Pons (tissue), 1 donor: ENCODE measurements at regions not wholly inside any gene's neighbourhood (a gene's known extent, or its start where the extent isn't known, plus 50 kb on each side); places are given as distances from the start of the nearest gene placed in this dataset.

Experiments used
- DNase-seq: peaks from one replicate; pipeline ENCODE4 v3.0.0-alpha.2; 2016; ENCODE audit warnings: low spot score

DNA sequence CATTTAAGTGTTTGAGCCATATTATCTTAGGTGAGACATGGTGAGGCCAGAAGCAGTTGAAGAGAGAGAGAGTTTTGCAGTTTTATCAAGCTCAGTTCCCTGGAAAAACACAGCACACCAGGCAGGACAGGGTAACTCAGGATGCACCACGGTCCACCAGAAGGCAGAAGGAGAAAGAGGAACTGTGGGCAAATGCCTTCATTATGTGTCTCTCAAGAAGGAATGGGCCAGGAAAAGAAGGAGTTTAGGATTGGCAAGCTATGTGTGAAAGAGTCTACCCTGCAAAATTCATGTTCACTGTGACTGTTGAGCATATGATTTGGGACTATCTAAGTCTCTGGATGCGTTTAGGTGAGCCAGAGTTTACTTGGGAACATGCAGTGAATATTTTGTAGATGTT is 934.5 kb upstream of the MIR17HG start:
- no peak for DNase-seq

DNA sequence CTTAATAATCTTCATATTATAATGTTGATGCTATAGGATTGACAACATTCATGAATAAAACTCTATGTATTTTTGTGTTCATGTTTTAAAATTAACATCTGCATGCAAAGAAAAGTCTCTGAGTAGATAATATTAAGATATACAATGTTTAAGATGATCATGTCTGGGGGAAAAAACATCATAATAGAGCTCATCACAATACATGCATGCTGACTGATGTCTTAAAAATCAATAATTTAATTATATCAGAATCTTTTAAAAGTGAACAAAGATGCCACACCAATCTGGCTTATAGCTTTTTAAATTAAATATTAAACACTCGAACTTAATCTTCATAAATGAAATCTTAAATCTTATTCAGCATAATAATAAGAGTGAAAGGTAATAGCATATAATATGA is 933.9 kb upstream of the MIR17HG start:
- no peak for DNase-seq

DNA sequence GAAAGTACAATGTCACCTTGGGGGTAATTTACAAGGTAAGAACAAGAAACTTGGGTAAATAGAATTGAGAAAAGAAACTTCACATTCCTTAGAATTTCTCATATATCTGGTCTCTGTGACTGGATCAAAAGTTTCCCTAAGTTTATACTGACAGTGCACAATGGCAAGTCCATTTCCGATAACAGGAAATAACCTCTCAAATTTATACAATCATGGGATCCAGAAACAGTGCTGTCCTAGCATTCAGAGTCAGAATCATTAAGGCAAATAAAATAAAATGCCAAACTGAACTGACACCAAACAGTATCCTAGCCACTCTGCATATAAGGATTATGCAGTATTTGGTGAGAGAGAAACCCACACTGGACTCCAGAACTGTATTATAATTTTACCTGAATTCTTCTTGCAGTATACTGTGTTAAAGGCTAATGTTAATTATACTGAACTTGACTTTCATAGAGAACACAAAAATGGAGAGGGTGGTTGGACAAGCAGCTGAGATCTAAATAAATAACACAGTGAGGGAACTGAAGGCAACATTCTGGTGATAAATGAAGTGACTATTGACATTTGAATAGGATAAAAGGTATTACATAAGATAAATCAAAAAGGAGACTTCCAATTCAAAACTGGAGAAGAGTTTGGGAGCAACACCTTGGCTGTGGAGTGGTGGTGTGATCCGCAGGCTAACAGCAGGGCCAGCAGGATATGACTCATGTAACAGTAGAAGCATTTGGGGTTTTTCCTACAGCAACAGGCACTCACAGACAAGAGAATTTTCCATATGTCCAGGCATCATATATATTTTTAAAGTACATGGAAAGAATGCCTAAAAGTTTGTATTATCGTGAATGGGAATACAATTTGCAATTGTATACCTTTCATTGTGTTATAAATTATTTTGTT is 932.5 kb upstream of the MIR17HG start:
- no peak for DNase-seq

DNA sequence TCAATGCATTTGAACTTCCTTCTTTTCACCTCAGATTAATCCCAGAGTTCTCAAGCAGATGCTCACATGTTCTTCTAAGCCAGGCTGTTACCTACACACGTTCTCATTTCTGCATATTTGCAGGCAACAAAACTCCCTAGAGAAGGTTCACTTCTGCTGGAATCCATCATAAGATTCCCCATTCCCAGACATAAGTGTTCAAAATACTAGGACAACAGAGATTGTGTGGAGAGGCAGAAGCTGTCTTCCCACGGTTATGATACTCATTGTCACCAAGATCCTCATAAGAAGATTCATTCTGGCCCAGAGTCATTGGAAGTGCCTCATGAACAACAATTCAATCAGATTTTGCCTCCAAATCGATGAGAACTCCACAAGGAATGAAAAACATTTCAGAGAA is 931.6 kb upstream of the MIR17HG start:
- DNase-seq: no peak

DNA sequence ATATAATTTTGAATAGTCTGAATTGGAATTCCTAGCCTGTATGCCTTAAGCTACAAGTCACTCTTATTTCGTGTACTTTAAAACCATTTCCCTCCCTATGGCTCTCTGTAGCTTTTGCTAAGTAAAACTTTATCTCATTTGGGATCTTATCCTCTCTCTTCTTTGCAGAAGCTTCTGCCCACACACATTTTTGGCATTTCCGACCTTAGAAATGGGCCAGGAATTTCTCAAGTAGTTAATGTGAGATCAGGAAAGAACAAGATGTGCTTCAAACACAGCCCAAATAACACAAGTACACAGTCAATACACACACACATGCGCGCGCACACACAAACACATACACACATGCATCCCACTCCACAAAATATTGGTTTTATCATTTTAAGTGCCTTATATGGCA is 931.0 kb upstream of the MIR17HG start:
- no peak for DNase-seq

DNA sequence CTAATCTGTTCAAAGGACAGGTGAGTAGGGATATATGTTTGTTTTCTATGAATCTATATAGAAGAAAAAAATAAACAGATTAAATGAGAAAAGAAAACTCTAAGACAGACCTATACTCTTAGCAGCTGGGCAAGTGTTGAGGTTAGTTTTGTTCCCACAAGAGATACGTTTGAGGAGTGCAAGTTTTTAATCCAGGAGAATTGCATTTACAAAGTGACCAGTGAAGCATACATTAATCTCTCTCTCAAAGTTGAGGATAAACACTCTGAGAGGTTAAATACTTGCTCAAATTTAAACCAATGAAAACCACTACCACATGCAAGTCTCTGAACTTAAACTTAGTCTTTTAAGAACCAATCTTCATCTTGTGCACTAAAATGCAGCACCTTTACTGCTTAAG is 930.5 kb upstream of the MIR17HG start:
- DNase-seq: no peak

DNA sequence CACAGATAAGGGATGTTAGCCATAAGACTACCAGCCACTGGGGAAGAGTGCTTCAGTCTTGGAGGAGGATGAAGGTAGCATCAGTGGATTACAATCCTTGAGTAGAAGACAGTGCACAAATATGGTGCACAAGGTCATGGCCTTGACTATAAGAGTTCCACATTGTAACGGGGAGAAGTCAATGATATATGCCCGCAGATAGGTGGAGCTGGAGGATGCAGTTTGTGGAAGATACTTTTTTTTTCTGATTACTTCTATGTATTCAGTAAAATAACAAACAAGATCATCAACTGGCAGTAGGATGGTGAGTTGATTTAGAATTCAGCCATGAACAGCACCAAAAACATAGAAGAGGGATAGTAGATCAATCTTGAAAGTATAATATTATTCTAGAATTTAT is 926.8 kb upstream of the MIR17HG start:
- no peak for DNase-seq

DNA sequence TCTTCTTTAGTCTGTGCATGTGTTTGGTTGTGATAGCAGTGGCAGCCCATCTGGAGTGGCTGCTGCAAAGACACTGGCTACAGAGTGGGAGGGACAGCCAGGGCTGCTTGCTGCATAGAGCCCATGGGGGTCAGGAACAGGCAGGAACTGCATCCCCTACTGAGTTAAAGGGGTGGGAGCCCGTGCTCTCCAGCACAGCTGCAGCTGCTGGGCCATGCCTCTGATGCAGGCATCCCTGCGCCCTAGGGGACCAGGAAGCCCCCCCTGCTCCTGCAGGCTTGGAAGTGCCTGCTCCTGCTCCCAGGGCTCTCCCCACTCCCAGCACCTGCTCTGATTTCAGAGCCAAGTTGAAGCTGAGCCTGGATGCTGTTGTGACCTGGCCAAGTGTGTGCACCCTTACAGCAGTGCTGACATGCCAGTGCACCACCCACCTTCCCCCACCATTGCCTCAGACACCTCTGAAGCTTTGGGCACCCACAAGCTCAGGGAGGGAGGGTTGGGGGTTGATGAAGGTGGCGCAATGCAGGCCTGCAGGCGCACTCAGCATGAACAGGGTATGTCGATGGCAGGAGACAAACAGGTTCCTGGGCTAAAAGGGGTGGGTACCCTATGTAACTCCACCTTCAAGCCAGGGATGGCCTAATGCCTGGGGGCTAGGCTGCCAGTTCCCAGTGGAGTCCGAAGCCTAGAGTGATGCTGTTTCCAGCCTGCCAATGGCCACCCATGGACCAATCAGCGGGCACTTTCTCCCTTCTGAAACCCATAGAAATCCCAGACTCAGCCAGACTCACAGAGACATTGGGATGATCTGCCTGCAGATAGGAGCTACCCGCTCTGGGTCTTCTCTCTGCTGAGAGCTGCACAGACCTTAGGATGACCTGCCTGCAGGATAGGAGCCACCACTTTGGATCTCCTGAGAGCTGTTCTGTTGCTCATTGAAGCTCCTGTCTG is 919.9 kb upstream of the MIR17HG start:
- DNase-seq: no peak

DNA sequence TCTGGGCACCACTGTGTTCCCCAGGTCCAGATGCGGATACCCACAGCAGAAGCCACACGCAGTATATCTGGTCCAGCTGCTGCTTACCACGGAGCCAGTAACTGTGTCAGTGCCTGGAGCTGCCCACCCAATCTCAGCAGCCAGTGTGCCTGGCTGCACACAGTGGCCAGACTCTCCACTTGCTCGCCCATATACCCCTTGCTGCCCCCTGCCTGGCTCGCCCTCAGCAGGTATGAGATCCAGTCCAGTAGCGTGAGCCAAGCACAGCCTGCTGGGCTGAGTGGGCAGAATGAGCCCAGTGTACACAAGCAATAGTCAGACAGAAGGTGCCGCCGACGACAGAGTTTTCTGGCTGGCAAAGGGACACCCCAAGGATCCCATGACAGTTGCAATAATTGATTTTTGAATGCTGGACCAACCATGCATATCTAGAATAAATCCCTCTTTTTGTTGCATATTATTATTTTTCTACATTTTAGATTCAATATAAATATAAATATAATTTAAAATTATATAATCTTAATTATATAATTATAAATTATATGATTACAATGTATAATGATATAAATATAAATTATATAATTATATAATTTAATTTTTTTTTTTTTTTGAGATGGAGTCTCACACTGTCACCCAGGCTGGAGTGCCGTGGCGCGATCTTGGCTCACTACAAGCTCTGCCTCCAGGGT is 918.8 kb upstream of the MIR17HG start:
- DNase-seq: no peak

DNA sequence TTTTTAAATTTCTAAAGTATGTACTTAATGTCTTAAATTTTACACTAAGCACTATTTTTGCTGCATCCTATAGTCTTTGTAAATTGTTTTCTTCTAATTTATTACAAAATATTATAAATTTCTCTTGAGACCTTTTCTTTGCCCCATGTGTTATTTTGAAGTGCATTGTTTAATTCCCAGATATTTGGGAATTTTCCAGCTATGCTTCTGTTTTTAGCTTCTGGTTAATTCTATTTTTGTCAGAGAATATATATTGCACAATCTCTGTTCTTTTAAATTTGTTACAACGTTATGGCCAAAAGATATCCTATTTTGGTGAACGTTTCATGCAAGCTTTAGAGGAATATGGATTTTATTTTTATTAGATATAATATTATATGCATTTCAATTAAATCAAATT is 917.4 kb upstream of the MIR17HG start:
- DNase-seq: no peak

DNA sequence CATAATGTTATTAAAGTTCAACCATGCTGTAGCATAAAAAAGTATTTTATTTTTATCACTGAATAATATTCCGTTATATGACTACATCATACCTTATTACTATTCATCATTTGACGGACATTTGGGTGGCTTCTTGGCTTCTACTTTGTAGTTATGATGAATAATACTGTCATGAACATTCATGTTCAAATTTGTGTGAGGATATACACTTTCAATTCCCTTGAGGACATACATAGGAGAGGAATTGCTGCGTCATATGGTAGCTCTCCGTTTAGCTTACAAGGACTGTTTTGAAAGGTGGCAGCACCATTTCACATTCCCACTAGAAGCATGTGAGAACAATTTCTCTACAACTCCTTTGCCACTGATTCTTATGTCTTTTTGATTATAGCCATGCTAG is 910.8 kb upstream of the MIR17HG start:
- no peak for DNase-seq

DNA sequence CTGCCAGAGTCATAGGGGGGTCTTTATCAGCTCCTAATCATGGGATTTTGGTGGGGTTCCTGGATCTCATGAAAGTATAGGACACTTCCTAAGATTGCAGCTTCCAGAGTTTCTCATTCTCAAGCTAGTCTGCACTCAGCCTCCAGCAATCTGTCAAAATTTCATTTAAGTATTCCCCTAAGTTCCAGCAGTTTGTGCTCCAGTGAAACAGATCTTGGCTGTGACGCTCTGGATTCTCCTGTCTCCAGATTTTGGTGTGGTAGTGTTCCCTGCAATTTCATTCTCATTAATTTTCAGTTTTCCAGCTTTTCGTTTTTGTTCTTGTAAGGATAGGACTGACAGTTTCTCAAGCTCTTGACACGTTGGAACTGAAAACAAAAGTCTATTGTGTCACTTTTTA is 908.9 kb upstream of the MIR17HG start:
- no peak for DNase-seq

DNA sequence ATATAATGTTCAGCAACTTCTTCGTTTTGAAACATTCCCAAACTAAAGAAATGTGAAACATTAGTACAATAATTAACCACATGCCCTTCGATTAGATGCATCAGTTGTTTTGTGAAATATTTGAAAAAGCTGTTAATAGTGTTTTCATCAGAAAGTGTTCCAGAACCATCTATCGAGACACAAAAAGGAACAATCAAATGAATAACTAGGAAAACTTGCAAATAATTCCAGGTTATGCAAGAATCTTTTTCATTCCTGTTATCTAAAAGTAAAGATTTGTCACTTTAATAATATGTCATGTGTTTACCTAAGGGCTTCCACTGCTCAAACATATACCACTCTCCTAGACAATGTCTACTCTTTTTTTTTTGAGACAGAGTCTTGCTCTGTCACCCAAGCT is 904.2 kb upstream of the MIR17HG start:
- DNase-seq: no peak

DNA sequence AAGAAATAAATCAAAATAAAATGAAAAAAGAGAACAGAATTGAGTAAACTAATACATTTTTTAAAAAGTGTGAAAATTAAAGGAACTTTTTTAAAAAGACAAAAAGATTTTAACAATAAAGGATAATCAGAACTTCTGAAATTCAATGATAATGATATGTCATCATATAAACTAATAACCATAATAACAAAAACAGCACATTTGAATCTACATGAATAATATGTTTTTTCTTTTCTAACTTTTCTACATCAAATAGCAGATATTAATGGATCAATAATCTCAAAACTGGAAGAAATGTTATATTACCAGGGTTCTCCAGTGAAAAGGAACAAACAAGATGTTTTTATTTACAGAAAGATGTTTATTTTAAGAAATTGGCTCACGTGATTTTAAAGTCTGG is 903.3 kb upstream of the MIR17HG start:
- no peak for DNase-seq

DNA sequence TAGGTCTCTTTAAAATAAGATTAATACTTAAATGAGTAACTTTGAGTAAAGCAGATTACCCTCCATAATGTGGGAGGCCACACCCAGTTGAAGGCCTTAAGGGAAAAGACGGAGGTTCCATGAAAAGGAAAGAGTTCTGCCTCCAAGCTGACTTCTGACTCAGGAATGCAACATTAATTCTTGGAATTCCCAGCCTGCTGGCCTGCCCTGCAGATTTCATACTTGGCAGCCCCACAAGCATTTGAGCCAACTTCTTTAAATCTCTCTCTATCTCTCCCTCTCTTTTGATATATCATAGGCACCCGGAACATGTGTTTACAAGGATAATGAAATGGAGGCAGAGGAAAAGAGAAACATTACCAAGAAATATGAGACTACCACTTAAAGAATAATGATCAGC is 902.3 kb upstream of the MIR17HG start:
- DNase-seq: no peak

DNA sequence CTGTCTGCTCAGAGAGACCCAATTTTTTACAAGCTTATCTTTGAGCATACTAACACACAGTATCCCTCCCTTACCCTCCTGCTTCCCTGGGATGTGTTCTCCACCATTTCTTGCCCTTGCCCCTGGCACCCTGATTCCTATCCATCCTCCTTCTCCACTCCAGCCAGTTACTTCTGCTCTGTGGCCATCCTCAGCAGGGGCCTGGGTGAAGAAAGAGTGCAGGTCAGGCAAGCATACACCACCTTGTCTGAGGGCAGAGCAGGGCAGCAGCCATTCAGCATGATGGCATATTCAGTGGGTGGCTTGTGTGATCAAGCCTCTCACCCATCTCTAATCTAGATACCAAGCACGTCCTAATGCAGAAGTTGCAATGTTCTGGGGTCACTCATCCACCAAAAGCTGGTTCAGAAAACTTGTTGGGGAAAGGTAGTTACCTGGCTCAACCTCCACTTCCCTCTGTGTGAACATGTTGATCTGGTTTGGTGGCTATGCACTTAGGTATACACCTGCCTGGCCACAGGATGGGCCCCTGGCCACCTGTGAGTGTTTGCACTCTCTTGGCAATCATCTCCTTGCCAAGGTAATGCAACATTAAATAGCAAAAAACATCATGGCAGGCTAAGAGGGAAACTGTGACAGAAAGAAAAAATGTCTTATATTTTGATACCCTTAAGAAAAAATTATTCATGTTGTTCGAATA is 900.3 kb upstream of the MIR17HG start:
- no peak for DNase-seq

DNA sequence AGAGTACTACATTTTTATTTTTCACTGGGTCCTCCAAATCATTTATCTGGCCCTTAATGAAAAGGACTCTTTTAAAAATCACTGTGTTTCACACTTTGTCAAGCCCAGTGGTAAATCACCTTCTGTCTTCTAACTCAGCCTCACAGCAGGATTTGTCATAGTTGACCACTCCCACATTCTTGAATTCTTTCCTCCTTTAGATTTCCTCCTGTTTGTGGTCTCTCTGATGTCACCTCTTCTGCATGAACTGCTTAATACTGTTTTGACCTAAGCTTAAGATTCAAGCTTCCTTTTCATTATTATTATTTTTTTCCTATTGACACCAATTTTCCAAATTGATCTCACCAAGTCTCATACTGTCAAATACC is 899.8 kb upstream of the MIR17HG start:
- no peak for DNase-seq

DNA sequence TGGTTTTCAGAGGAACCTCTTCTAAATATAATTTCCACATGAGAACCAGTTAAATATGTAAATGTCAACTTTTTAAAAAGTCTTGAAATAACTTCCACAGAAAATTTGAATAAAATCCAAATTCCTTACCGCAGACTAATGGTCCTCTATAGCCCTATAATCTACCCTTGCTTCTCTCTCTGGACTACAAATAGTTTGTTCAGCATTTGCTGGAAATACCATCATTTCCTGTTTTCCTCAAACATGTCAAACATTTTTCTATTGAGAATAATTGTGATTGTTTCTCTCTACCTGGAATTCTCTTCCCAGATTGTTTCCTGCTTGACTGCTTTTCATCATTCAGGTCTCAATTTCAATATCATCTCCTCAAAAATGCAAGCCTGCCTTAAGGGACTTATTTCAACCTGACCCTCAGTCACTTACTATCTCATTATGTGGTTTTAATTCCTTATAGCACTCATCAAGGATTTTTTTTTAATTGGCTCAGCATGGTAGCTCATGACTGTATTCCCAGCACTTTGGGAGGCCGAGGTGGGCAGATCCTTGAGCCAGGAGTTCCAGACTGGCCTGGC is 898.9 kb upstream of the MIR17HG start:
- no peak for DNase-seq

DNA sequence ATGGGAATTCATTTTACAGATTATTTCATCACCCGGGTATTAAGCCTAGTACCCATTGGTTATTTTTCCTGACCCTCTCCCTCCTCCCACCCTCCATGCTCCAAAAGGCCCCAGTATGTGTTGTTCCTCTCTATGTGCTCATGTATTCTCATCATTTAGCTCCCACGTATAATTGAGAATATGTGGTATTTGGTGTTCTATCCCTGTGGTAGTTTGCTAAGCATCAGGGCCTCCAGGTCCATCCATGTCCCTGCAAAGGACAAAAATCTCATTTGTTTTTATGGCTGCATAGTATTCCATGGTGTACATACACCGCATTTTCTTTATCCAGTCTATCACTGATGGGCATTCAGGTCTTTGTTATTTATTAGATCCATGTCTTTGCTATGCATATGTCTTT is 894.1 kb upstream of the MIR17HG start:
- DNase-seq: no peak

DNA sequence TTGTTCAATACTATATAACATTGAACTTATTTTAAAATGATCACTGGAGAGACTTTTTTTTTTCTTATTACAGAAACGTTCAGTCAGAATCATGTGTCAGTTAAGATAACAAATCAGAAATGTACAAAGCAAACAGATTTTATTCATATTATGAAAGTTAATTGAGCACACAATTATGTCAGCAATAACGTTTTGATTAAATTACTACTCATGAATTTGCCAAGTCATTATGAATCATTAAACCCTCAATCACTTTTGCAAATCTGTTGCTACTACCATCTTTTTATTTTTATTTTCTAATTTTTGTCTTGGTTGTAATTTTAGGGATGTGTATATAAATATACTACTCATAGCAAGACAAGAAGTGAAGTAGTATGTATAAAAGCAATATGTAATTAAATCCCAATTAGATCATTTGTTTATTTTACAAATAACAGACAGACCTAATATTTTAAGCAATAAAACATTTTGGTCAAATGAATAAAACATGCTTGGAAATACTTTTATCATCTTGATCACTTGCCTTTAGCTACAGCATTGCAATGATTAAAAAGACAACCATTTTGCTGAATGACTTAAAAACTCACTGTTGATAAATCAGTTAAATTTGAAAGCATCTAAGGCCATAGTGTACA is 893.4 kb upstream of the MIR17HG start:
- no peak for DNase-seq

DNA sequence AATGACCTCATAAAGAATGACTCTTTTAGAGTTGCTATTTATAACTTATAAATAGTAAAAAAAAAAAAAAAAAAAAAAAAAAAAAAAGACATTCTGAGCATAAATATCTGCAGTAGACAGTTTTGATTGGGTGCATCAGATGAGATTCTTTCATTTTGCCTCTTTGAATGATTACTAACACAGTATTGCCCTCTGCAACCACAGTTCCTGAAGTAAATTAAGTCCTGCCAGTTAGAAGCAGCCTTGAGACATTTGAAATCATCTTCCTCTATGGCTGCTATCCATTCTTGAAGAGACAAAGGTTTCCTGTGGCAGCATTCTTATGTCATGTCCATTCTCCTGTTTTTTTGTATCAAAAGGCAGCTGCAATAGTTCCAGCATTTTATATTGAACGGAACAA is 892.4 kb upstream of the MIR17HG start:
- DNase-seq: no peak
